ENCODE measurements at regions not wholly inside any gene's neighbourhood (a gene's known extent, or its start where the extent isn't known, plus 50 kb on each side); places are given as distances from the start of the nearest gene placed in this dataset.
"Not testable (repeated sequence)": the region's sequence is repeated elsewhere in the genome, so short reads cannot be mapped to it uniquely, and the experiment has no call there.

DNA sequence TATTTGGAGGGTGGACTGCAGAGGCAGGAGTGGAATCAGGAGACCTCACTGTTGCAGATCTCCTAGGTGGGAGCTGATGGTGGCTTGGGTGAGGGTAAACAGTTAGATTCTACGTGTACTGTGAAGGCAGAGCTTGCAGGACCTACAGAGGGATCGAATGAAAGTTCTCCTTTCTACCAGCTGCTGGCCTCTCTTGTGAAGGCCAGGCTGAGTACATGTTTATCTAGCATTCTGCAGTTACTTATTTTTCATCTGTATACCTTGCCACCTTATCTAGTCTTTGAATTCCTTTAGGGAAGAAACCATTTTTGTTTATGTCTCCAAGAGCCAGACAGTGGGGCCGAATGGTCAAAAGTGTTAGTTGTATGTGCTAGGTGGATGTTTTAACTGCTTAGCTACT lies 57.6 kb downstream of the PTTG1 start:
- DNase-seq = no peak

DNA sequence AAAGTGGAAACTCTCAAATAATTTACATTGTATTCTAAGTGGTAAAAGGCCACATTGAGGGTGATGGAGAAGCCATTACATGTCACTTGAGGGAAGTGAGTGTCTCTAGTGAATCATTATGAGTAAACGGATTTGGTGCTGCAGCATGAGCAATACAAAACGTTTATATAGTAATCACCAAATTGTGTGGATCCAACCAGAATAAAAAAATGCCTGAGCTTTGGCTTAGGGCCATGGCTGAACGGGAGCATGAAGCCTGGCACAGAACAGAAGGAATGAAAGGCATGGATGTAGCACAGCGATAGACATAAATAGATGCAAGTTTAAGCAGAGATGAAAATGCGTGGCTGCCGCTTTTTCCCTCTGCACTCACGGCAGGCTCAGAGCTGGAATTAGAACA lies 58.3 kb downstream of the PTTG1 start:
- DNase-seq = no peak

DNA sequence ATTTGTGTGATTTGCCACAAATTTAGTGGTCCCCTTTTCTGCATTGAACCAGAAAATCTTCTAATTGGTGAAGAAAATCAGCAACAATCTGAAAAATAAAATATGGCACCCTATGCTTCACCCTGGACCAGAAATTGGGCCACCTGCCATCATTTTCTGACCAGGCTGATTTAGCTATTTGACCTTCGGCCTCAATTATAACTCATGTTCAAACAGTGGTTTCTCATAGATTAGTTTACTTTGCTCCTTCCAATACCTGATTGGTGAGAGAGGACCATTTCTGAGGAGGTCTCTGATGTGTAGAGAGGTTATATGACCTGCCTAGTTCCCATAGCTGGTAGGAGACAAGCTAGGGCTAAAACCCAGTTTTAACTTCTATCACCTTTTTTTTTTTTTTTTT lies 59.0 kb downstream of the PTTG1 start:
- DNase-seq = no peak

DNA sequence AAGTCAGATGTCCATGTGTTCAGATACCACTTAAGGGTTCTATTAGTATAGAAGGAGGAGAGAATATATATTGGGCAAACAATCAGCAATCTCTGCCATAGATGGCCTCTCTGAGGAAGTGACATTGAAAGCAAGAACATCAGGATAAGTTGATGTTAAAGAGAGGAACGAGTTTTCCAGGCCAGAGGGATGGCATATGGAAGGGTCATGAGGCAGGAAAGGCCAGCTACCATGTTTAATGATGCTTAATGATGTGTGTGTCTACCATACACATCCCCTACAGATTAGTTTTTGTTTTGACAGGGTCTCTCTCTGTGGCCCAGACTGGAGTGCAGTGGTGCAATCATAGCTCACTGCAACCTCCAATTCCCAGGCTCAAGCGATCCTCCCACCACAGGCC lies 63.0 kb downstream of the PTTG1 start:
- no peak for DNase-seq

- DNase-seq = no peak
Observed at GRCh38 chr5:160485364-160485969, 63.8 kb downstream of the PTTG1 start.

DNA sequence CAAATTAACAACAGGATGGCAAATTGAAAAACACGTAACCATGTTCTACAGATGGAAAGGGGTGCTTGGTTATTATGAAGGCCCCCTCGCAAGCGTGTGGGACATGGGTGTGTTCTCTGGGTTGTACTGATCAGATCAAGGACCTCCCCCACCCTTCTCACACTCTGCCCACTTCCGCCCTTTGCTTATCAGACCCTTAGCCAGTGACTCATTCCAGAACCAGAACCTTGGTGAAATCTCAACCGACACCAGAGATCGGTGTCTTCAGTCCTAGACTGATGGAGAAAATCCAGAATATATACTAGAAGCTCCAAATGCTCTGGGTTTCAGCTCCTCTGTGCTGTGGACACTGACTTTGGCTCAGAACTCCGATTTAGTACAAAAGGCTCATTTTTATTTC lies 64.9 kb downstream of the PTTG1 start:
- DNase-seq = no peak

- no peak for DNase-seq
Observed at GRCh38 chr5:160488394-160489325, 67.0 kb downstream of the PTTG1 start.

- no peak for DNase-seq
Observed at GRCh38 chr5:160491438-160491837, 69.8 kb downstream of the PTTG1 start.

DNA sequence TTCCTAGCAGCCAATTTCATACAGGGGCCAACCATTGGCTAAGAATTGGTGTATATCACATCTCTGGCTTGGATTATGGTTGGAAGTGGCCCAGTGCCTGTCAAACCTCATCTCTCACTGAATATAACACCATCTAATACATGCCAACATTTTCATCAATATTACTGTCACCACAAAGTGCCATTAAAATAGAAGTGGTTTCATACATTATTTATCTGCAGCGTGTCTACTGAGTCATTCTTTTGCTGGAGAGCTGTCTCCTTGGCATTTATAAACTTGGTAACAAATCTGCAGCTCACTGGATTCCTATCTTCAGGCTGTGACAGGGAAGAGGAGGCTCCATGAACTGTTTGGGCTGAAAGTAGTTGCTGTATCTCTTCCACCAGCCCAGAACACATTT lies 70.9 kb downstream of the PTTG1 start:
- DNase-seq = no peak

- DNase-seq = no peak
Observed at GRCh38 chr5:160493806-160494338, 72.2 kb downstream of the PTTG1 start.

GRCh38 chr5:160494451-160494850 lies 72.8 kb downstream of the PTTG1 start:
- DNase-seq = no peak

DNA sequence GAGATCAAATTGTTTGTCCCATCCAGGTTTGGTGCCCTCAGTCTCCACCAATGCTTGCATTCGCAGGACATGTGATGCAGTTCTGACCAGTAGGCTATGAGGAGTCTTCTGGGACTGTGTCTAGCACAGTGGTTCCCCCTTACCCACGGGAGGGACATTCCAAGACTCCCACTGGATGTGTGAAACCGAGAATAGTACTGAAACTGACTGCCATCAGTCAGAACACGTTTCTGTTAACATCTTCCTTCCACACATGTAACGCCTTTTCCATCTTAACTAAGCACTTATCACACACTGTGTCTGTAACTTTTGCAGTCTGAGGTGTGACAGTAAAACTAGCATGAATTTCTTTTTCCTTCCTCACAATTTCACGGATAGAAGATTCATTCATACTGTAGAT lies 74.7 kb downstream of the PTTG1 start:
- peak; percentile 22 for DNase-seq

DNA sequence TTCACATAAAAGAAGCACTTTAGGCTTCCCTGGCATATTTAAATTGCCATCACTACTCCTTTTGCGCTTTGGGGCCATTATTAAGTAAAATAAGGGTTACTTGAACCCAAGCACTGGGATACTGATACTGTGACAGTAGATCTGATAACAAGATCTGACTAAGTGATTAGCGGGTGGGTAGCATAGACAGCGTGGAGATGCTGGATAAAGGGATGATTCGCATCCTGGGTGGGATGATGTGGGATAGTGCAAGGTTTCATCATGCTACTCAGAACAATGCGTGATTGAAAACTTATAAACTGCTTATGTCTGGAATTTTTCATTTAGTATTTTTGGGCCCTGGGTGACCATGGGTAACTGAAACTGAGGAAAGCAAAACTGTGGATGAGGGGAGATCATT lies 75.1 kb downstream of the PTTG1 start:
- DNase-seq = peak; percentile 28

GRCh38 chr5:160497878-160498277 lies 76.2 kb downstream of the PTTG1 start:
- DNase-seq = no peak

DNA sequence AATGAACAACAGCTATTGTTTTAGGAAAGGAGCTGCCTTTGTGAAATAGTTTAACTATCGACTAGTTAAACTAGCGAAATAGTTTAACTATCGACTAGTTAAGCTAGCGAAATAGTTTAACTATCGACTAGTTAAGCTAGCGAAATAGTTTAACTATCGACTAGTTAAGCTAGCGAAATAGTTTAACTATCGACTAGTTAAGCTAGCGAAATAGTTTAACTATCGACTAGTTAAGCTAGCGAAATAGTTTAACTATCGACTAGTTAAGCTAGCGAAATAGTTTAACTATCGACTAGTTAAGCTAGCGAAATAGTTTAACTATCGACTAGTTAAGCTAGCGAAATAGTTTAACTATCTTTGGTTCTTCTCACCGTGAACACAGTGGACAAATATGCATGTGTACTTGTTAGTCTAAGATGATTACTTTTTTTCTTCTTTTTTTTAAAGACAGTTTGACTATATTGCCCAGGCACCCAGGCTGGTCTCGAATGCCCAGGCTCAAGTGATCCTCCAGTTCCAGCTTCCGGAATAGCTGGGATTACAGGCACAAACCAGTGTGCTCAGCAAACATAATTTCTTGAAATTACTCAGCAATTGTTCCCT lies 76.9 kb downstream of the PTTG1 start:
- not testable (repeated sequence) for DNase-seq

DNA sequence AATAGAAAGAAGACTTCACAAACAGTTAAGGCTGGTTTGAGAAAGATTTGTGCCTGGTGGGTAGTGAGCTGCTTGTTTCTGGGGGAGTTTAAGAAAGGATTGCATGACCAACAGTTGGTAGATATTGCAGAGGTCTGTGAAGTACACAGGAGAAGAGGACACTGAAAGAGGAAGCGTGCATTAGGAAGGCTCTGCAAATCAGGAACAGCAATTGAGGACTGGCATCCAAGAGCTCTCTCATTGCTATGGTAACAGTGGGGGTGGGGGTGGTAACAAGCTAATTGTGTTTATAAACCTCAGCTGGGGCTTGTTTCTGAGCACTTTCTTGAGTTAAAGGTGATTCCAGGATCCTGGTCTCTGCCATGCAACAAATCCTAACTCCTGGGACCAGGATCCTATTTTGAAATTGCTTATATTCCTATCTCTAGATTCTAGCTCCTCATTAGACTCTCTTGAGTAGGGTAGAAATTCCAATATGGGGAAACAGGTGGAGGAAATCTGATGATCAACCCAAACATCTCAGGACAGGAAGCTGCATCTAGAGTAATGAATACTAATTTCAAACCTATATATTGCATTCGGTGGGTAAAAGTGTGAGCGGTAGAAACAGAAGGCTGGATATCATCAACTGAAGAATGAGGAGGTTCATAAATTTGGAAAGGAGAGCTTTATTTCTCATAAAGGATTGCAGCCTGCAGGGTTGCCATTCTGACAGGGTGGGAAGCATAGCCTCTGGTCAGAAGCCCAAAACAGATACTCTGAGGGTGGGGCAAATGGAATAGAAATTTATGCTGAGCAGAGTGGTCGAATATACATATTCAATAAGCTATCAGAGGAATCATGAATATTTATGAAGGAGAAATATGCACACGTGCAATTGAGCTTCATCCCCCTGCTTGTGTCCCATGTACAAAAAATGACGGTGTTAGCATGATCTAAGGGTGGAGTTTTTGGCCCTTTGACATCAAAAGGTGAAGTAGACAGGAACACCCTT lies 79.4 kb downstream of the PTTG1 start:
- no peak for DNase-seq

- DNase-seq = no peak
Observed at GRCh38 chr5:160504906-160505305, 83.3 kb downstream of the PTTG1 start.

GRCh38 chr5:160506006-160507004 lies 84.7 kb downstream of the PTTG1 start:
- DNase-seq = peak; percentile 76

GRCh38 chr5:160507221-160507721 lies 85.6 kb downstream of the PTTG1 start:
- peak; percentile 73 for DNase-seq

DNA sequence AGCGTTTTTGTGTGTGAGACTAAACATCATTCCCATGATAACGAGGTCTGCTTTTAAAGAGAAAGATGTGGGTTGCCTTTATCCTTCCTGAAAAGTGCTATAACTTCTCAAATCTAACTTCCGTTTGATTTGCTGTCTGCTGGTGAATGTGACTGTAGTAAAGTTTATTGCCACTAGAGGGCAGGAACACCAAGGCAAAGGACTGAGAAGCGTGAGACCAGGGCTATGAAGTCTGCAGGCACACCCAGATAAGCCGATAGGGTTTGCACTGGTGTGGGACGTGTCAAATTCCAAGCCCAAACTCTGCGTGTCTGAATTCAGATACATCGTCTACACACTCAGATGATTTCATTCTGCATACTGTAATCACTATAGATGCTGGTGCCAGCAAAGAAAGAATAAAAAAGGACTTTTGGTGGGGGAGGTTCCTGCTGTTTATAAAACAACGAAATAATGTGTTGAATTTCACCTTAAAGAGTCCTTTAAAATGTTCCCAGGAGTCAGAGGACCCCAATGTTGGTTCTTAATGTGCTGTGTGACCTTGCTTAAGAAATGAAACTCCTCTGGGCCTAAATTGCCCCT lies 87.2 kb downstream of the PTTG1 start:
- peak; percentile 72 for DNase-seq
